NCI-H2196 (cell line): ENCODE measurements at regions not wholly inside any gene's neighbourhood (a gene's known extent, or its start where the extent isn't known, plus 50 kb on each side); places are given as distances from the start of the nearest gene placed in this dataset.

Experiments
- DNase-seq: peaks from one replicate; lab custom pipeline; 2025; ENCODE audit not compliant: unreplicated experiment; lab: John Stamatoyannopoulos, UW

DNA sequence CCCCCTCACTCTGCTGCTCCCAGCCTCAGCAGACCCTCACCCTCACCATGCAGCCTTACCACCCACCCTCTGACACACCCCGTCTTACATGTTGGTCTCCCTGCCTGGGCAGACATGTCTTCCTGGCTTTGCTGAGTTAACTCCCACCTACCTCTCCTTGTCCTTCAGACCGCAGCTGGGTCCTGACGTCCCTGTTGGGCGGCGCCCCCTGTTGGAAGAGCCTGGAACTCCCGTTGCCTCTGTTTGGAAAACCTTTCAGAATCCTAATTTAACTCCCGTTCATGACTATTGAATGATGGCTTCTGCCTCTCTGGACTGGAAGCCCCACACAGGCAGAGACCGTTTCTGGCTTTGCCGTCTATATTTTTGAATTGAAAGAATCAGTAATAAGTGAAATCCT lies 245.1 kb downstream of the MYLK4 start:
- DNase-seq, result no peak

GRCh38 chr6:2504495-2505064 lies 246.1 kb downstream of the MYLK4 start:
- no peak for DNase-seq

- no peak for DNase-seq
These were observed 246.8 kb downstream of the MYLK4 start for GRCh38 chr6:2503816-2504494.

DNA sequence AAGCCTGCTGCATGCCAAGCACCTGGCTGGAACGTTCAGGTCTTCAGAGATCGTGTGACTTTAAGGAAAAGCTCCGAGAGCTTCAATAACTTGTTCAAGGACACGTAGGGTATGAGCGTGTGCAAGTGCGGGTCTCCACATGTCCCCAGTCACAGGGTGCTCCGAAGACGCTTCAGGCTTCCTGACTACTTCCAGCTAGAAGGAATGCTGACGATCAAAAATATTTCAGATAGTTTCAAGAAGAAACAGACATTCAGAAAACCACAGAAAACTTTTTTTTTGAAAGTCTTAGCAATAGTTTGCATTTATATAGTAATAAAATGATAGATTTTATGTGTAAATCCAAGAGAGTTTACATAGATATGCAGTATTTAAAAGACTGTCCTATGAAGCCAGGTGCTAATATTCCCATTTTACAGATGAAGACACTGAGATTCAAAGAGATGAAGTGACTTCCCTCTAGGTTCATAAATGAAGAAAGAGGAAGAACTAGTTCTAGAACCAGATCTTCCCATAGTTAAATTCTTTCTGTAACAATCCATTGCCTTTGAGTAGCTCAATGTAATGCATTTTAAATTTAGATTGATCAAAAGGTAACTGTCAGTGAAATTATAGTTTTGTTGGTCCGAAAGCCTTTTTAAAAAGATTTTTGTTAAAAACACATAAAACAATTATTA lies 247.6 kb downstream of the MYLK4 start:
- no peak for DNase-seq

GRCh38 chr6:2502096-2502997 lies 248.4 kb downstream of the MYLK4 start:
- DNase-seq, result no peak

- DNase-seq, result peak; percentile 63
These were observed 252.6 kb downstream of the MYLK4 start for GRCh38 chr6:2497922-2498623.

GRCh38 chr6:2496291-2496690 lies 250.9 kb upstream of the GMDS start:
- no peak for DNase-seq

GRCh38 chr6:2492686-2493523 lies 247.5 kb upstream of the GMDS start:
- no peak for DNase-seq

GRCh38 chr6:2491137-2491536 lies 245.7 kb upstream of the GMDS start:
- no peak for DNase-seq

- no peak for DNase-seq
These were observed 243.2 kb upstream of the GMDS start for GRCh38 chr6:2488578-2488977.

- DNase-seq, result peak; percentile 76
These were observed 239.7 kb upstream of the GMDS start for GRCh38 chr6:2485116-2485515.

DNA sequence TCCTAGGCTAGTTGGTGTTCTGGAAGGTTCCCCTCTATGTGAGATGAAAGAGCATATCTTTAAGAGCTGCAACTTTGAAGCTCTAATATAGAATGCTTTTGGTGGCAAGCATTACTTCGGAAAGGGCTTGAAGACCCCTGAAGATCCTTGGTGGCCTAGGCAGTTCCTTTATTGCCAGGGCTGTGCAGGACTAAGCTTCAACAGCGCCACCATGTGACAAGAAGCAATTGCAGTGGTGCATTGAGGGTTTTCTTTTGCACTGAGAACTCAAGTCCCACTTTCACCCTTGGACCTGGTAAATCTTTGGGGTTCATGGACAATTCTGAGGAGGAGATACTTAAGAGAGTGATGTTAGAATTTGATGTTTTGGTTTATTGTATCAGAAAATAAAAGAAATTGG lies 237.4 kb upstream of the GMDS start:
- DNase-seq, result no peak

DNA sequence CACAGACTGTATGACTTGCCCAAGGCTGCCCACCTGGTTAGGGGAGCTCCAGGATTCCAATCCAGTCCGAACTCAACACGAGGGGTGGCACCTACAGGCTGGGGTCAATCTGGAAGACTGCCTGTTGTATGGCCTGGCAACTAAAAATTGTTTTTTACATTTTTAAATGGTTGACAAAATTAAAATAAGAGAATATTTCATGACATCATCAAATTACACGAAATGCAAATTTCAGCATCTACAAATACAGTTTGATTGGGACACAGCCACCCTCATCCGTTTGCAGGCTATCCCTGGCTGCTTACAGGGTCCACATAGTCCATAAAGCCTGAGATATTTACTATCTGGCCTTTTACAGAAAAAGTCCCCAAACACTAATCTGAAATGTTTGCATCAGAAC lies 235.9 kb upstream of the GMDS start:
- DNase-seq, result no peak

GRCh38 chr6:2480267-2480966 lies 235.0 kb upstream of the GMDS start:
- DNase-seq, result peak; percentile 32

DNA sequence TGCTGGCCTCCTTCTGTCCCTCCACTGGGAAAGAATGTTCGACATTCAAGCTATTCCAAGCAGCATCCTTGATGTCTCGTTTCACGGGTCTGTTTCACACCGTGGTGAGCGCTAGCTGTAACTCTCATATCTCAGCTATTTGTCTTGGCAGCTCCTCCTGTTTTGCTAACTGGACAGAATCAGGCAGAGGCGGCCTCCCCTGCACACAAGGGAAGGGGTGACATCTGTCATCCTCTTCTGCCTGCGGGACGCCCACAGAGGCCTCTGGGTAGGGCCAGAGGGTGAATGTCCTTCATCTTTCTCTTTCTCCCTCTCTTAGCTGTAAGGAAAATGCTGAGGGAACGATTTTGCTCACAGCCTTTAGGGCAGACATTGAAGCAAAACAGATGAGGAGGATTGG lies 232.8 kb upstream of the GMDS start:
- no peak for DNase-seq

DNA sequence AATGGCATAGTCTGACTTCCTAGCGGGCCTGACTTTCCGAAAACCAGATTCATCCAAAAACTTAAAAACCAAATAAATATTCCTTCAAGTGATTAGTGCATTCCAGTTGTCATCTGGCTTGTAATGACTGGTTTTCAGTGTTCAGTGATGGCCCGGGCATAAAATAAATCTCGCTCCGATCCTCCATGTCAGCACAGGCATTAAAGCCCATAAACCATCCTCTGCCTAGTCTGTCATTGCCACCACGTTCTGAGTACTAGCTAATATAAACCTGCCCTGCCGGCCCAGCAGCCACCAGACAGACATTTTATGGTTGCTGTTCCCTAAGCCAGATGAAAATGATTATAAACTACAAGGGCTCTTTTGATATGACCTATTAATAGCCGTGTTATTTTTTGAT lies 232.3 kb upstream of the GMDS start:
- no peak for DNase-seq

GRCh38 chr6:2477250-2477649 lies 231.8 kb upstream of the GMDS start:
- DNase-seq, result no peak

DNA sequence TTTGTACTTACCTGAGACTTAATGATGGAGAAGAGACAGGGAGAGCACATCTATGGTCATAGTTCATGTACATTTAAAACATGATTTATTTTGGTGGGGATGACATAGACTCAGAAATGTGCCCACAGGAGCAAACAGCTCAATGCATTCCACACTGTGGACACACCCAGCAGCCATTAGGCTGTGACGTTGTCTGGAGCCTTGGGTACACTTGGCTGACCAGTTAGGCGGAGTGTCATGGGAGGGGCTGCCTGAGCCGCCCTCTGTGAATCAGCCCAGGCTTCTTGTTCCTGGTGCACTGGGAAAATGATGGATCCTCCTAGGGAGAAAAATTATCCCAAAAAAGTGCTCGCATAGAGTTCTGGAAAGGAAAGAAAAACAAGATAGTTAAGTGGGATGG lies 231.0 kb upstream of the GMDS start:
- no peak for DNase-seq

- peak; percentile 12 for DNase-seq
These were observed 226.1 kb upstream of the GMDS start for GRCh38 chr6:2471472-2471871.
